ENCODE measurements at regions not wholly inside any gene's neighbourhood (a gene's known extent, or its start where the extent isn't known, plus 50 kb on each side); places are given as distances from the start of the nearest gene placed in this dataset.
"Not testable (repeated sequence)": the region's sequence is repeated elsewhere in the genome, so short reads cannot be mapped to it uniquely, and the experiment has no call there.

GRCh38 chr6:144528743-144529425 lies 243.7 kb downstream of the UTRN start:
- H3K9ac ChIP-seq (ENCODE audit: low read length), result no peak overlapping the region
- CTCF ChIA-PET, result no interaction called here

GRCh38 chr6:144530118-144530517 lies 245.0 kb downstream of the UTRN start:
- Histone ChIP-seq H3K4me1 (ENCODE audit: insufficient read depth, low read length) (peaks cover 3% of the 10 kb centered on the region), H3K9me3 (ENCODE audit: low read length) (no peaks in the 10 kb centered on the region), H3K79me2 (ENCODE audit: low read length) (no peaks in the 10 kb centered on the region), H3K9ac (ENCODE audit: low read length) (no peak overlapping the region), H3K9me2 (replicated peaks; ENCODE audit: low read length) (no peaks in the 10 kb centered on the region), H3F3A (ENCODE audit: low read length, unreplicated experiment) (no peaks in the 10 kb centered on the region), H2AFZ (ENCODE audit: low read length) (no peak overlapping the region), H3K27ac (ENCODE audit: low read length) (no peak overlapping the region), H3K4me2 (ENCODE audit: low read length) (no peak overlapping the region), H3K27me3 (ENCODE audit: low read length) (no peaks in the 10 kb centered on the region), H4K20me1 (ENCODE audit: low read length) (no peaks in the 10 kb centered on the region), H3K4me3 (ENCODE audit: low read length) (no peak overlapping the region), H3K36me3 (ENCODE audit: low read depth, low read length) (peaks cover 4% of the 10 kb centered on the region)
- ChIA-PET POLR2A (ENCODE audit: unreplicated experiment) (no interaction called here), CTCF (no interaction called here)
- intact Hi-C loops (cut with micrococcal nuclease), result no loop called here
- TF ChIP-seq EZH2phosphoT487 (IDR thresholded peaks at IDR 0.05; ENCODE audit: borderline replicate concordance, low read length), result no peak
- no peak for TF ChIP-seq EZH2 (IDR thresholded peaks at IDR 0.05; ENCODE audit: low read length, unreplicated experiment)
- TF ChIP-seq CTCF (conservative IDR thresholded peaks at IDR 0.05; ENCODE audit: low read depth, low read length), result no peak
- BruUV-seq (replicated peaks), result no TSS peak
- ATAC-seq, result no peak
- no peak for DNase-seq

More at GRCh38 chr6:144528743-144529425, 243.7 kb downstream of the UTRN start:
- ATAC-seq, result no peak
- DNase-seq, result peak; percentile 15
- BruUV-seq (replicated peaks), result no TSS peak
- intact Hi-C loops (cut with micrococcal nuclease), result no loop called here
- Histone ChIP-seq H3K9me3 (ENCODE audit: low read length) (no peaks in the 10 kb centered on the region), H3K4me1 (ENCODE audit: insufficient read depth, low read length) (peaks cover 3% of the 10 kb centered on the region), H3K9me2 (replicated peaks; ENCODE audit: low read length) (no peaks in the 10 kb centered on the region), H3K27ac (ENCODE audit: low read length) (no peak overlapping the region), H3K4me3 (ENCODE audit: low read length) (no peak overlapping the region), H2AFZ (ENCODE audit: low read length) (no peak overlapping the region), H3K79me2 (ENCODE audit: low read length) (no peaks in the 10 kb centered on the region), H3K36me3 (ENCODE audit: low read depth, low read length) (peaks cover 4% of the 10 kb centered on the region), H3K27me3 (ENCODE audit: low read length) (no peaks in the 10 kb centered on the region), H4K20me1 (ENCODE audit: low read length) (no peaks in the 10 kb centered on the region), H3F3A (ENCODE audit: low read length, unreplicated experiment) (no peaks in the 10 kb centered on the region), H3K4me2 (ENCODE audit: low read length) (no peak overlapping the region)
- POLR2A ChIA-PET (ENCODE audit: unreplicated experiment), result no interaction called here
- TF ChIP-seq EZH2phosphoT487 (IDR thresholded peaks at IDR 0.05; ENCODE audit: borderline replicate concordance, low read length) (no peak), EZH2 (IDR thresholded peaks at IDR 0.05; ENCODE audit: low read length, unreplicated experiment) (no peak), CTCF (conservative IDR thresholded peaks at IDR 0.05; ENCODE audit: low read depth, low read length) (no peak)

GRCh38 chr6:144532238-144532637 lies 247.1 kb downstream of the UTRN start:
- DNase-seq; H3K27me3 ChIP-seq (ENCODE audit: low read length); H3K4me1 ChIP-seq (ENCODE audit: insufficient read depth, low read length); H3K4me3 ChIP-seq (ENCODE audit: low read length); H3K4me2 ChIP-seq (ENCODE audit: low read length); BruUV-seq (replicated peaks); H3K79me2 ChIP-seq (ENCODE audit: low read length); intact Hi-C loops (cut with micrococcal nuclease); H3F3A ChIP-seq (ENCODE audit: low read length, unreplicated experiment); H3K36me3 ChIP-seq (ENCODE audit: low read depth, low read length); H3K27ac ChIP-seq (ENCODE audit: low read length); POLR2A ChIA-PET (ENCODE audit: unreplicated experiment); H3K9me3 ChIP-seq (ENCODE audit: low read length); H4K20me1 ChIP-seq (ENCODE audit: low read length); H2AFZ ChIP-seq (ENCODE audit: low read length); ATAC-seq; H3K9ac ChIP-seq (ENCODE audit: low read length); H3K9me2 ChIP-seq (replicated peaks; ENCODE audit: low read length); CTCF ChIA-PET: not testable (repeated sequence)

All from PC-3 (cell line).